ENCODE measurements at regions not wholly inside any gene's neighbourhood (a gene's known extent, or its start where the extent isn't known, plus 50 kb on each side); places are given as distances from the start of the nearest gene placed in this dataset.

DNA sequence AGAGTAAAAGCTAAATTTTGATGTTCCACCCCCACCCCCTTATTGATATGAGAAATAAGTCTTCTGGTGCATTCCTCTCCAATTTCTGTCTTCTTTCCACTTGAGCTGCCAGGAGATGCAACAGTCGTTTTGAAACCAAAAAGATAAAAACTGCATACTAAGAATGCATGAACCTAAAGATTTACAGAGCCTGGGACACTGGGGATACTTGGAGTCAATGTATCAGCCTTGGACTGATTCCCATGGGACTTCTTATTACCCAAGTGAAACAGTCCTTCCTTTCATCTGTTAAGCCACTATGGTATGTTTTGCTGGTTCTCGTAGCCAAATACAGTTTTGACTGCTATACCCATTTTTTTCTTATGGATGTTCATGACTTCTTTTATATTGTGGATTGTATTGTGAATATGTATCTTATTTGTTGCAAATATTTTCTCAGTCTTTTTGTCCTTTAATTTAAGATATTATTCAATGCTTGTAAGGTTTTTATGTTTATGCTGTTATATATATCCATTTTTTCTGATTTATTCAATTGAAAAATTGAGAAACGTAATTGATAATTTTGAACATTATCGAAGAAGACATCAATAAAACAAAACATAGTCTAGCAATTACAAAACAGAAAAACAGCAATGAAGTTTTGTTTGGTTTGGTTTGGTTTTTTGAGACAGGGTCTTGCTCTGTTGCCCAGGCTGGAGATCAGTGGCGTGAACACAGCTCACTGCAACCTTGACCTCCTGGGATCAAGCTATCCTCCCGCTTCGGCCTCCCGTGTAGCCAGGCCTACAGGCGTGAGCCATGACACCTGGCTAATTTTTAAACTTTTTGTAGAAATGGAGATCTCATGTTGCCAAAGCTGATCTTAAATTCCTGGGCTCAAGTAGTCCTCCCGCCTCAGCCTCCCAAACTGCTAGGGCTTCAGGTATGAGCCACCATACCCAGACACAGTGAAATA, 85.4 kb upstream of the ETV6 start:
- no peak for DNase-seq (ENCODE audit: low read depth)
- in situ Hi-C loops (cut with HindIII; ENCODE audit: low sequenced_read_pairs), result no loop called here
- TF ChIP-seq CTCF (IDR thresholded peaks at IDR 0.05; ENCODE audit: low read depth, low read length, missing control alignments), result no peak
- no peak overlapping the region for H3K4me3 ChIP-seq (ENCODE audit: low read depth, low read length)

DNA sequence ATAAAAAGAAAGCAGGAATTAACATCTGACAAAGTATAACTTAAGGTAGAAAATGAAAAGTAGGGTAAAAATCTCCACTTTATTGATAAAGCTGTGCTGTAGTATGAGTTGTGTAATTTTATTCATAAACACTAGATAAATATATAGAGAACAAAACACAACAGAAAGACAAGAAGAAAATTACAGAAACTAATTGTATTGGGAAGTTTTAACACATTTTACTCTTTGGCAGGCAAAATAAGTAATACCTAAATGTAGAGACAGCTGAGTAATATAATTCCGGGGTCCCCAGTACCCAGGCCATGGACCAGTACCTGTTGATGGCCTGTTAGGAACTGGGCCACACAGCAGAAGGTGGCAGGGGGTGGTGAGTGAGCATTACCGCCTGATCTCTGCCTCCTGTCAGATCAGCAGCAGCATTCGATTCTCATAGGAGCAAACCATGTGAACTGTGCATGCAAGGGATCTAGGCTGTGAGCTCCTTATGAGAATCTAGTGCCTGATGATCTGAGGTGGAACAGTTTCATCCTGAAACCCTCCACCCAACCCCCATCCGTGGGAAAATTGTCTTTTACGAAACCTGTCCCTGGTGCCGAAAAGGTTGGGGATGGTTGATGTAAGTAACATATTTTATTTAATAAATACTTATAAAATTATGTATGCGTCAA, 84.4 kb upstream of the ETV6 start:
- no peak overlapping the region for H3K4me3 ChIP-seq (ENCODE audit: low read depth, low read length)
- no peak for TF ChIP-seq CTCF (IDR thresholded peaks at IDR 0.05; ENCODE audit: low read depth, low read length, missing control alignments)
- in situ Hi-C loops (cut with HindIII; ENCODE audit: low sequenced_read_pairs), result no loop called here
- DNase-seq (ENCODE audit: low read depth), result no peak

DNA sequence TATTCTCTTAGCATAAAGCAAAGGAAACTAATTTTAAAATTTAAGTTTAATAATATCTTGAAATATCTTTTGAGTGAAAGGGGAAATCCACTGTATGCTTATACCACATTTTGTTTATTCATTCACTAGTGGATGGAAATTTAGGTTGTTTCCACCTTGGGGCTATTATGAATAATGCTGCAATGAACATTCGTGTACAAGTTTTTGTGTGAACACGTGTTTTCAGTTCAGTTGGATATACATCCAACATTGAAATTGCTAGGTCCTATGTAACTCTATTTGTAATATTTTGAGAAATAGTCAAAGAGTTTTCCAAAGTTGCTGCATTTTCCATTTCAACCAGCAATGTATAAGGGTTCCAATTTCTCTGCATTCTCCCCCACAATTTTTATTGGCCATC, 83.7 kb upstream of the ETV6 start:
- in situ Hi-C loops (cut with HindIII; ENCODE audit: low sequenced_read_pairs), result no loop called here
- TF ChIP-seq CTCF (IDR thresholded peaks at IDR 0.05; ENCODE audit: low read depth, low read length, missing control alignments), result no peak
- DNase-seq (ENCODE audit: low read depth), result no peak
- no peak overlapping the region for H3K4me3 ChIP-seq (ENCODE audit: low read depth, low read length)

DNA sequence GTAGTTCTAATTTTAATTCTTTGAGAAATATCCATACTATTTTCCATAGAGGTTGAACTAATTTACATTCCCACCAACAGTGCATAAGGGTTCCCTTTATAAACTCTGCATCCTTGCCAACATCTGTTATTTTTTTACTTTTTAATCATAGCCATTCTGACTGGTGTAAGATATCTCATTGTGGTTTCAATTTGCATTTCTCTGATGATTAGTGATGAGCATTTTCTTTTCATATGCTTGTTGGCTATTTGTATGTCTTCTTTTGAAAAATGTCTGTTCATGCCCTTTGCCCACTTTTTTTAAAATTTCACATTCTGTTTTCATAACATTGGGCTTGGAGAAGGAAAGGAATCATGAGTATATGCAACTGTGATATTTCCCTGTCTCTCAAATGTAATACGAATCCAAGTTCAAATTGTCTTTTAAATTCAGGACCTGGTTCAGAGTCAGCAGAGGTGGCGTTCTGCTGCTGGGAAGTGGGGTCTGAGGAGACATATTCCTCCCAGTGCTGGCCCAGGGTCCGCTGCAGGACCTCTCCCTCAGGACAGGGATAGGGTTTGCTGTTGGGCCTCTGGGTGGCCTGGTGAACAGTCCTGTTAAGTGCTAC, 81.2 kb upstream of the ETV6 start:
- no peak overlapping the region for H3K4me3 ChIP-seq (ENCODE audit: low read depth, low read length)
- in situ Hi-C loops (cut with HindIII; ENCODE audit: low sequenced_read_pairs), result no loop called here
- TF ChIP-seq CTCF (IDR thresholded peaks at IDR 0.05; ENCODE audit: low read depth, low read length, missing control alignments), result no peak
- DNase-seq (ENCODE audit: low read depth), result no peak

GRCh38 chr12:11568762-11569478, 80.6 kb upstream of the ETV6 start:
- in situ Hi-C loops (cut with HindIII; ENCODE audit: low sequenced_read_pairs), result no loop called here
- H3K4me3 ChIP-seq (ENCODE audit: low read depth, low read length), result no peak overlapping the region
- TF ChIP-seq CTCF (IDR thresholded peaks at IDR 0.05; ENCODE audit: low read depth, low read length, missing control alignments), result no peak
- no peak for DNase-seq (ENCODE audit: low read depth)

DNA sequence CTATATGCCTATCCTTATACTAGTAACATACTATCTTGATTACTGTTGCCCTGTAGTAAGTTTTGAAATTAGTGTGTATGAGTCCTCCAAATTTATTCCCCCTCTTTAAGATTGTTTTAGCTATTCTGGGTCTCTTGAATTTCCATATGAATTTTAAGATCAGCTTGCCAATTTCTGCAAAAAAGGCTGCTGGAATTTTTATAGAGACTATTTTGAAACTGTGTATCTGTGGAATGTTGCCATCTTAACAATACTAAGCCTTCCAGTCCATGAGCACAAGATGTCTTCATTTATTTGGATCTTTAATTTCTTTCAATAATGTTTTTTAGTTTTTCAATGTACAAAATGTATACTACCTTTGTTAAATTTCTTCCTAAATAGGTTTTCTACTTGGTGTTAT, 79.8 kb upstream of the ETV6 start:
- no peak for DNase-seq (ENCODE audit: low read depth)

More for the DNA sequence above, 79.8 kb upstream of the ETV6 start:
- TF ChIP-seq CTCF (IDR thresholded peaks at IDR 0.05; ENCODE audit: low read depth, low read length, missing control alignments), result no peak
- in situ Hi-C loops (cut with HindIII; ENCODE audit: low sequenced_read_pairs), result no loop called here
- no peak overlapping the region for H3K4me3 ChIP-seq (ENCODE audit: low read depth, low read length)
